ENCODE measurements at regions not wholly inside any gene's neighbourhood (a gene's known extent, or its start where the extent isn't known, plus 50 kb on each side); places are given as distances from the start of the nearest gene placed in this dataset.

DNA sequence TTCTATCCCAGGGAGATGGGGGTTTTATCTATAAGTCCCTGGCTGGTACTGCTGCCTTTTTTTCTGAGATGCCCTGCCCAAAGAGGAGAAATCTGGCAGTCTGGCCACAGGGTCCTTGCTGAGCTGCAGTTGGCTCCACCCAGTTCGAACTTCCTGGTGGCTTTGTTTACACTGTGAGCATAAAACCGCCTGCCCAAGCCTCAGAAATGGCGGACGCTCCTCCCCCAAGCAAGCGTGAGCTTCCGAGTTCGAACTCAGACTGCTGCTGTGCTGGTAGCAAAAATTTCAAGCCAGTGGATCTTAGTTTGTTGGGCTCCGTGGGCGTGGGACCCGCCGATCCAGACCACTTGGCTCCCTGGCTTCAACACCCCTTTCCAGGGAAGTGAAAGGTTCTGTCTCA, 126.8 kb upstream of the SUCLG2 start:
- ATAC-seq: no peak

DNA sequence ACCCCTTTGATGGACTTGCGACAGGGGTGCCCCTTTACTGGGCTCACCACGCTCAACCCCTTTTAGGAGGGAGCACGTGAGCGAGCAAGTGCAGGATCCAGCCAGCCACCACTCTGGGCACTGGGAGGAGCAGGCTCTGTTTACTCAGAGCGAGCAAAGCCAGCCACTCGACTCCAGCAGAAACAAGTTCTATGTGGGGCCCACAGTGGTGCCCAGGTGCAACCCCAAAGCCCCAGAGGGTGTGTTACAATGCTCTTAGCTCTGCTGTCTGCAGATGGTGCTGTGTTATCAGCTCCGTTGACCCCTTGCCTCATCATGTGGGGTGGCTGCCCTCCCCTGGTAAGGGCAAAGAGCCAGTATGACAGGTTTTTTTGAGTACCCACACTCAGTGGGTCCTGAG, 120.3 kb upstream of the SUCLG2 start:
- no peak for ATAC-seq

DNA sequence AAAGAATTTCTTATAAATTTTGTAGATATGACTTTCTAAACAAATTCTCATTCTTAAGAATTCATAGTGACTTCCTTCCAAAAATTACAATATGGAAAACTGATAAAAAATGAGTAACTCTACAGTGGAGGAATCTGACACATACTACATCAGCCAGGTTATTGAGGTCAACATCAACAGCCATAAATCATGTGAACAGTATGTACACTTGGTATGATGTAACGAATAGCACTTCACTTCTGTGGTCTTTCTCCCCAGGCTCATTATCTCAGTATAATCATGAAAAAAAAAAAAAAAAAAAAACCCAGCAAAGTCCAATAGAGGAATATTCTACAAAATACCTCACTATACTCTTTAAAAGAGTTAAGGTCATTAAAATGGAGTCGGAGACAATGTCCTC, 111.2 kb upstream of the SUCLG2 start:
- no peak for ATAC-seq

DNA sequence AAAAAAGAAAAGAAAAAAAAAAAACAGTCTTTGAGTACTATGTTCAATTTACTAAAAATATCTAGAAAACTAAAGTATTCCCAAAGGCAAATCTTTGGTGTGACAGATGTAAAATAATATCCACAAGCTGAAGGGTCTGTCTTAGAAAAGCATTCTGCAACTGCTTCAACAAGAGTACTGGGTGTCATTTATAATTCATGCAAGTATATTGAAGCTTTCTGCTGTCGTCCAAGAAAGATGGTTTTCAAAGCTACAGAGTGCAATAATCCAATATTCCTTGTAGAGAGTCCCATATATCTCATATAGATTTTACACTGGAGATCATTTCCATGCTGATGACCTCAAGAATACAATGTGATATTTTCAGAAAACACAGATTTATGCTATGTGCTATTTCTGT, 90.9 kb upstream of the SUCLG2 start:
- ATAC-seq: no peak

DNA sequence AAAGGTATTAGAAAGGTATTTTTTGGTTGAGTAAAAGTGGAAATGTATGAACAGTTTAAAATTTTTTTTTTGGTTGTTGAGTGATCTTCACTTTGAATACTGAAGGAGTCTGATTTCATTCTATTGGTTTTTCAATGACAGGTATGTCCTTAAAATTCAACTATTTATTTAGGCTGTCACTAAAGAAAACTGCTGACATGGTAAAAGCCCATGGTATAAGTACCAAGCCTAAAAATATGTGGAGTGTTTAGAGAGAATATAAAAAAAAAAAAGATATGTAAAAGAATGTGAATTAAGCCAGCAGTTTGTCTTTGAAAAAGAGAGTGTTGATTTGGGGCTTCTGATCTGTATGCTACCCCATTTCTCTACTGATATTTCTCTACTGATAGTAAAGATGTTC, 90.3 kb upstream of the SUCLG2 start:
- no peak for ATAC-seq

DNA sequence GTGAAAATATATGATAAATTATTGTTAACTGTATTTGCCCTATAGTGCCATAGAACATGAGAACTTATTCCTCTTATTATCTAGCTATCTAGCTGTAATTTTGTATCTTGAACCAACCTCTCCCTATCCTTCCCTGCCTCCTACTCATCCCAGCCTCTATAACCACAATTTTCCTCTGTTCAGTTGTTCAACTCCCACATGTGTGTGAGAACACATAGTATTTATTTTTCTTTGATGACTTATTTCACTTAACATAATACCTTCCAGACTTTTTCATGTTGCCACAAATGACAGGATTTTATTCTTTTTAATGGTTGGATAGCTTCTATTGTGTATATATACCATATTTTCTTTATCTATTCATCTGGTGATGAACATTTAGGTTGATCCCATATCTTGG, 85.4 kb upstream of the SUCLG2 start:
- no peak for ATAC-seq

DNA sequence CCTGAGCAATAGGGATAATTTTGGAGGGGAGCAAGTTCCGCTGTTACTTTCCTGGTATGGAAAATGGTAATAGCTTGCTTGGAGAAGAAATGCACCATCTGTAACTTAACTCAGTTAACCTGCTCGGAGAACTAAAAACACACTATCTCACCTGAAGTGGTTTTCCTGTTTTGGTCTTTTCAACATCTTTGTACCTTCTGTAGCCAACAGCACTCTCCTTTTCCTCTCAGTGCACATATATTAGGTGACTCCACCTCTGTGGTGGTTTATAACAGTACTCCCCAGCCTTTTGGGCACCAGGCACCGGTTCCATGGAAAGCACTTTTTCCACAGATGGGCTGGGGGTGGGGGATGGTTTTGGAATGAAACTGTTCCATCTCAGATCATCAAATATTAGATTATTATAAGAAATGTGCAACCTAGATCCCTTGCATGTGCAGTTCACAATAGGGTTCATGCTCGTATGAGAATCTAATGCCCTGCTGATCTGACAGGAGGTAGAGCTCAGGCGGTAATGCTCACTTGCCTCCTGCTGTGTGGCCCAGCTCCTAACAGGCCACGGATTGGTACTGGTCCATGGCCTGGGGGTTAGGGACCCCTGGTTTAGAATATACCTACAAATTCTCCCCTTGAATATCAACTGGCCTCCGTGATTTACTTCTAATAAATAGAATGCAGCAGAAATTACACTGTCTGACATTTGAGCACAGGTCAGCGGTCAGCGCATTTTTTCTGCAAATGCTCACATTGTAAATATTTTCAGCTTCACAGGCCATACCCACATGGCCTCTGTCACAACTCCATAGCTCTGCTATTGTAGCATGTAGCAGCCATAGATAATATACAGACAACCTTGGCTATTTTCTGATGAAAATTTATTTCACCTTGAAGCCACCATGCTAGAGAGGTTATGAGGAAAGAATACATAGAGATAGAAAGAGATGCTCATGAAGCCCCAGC, 83.8 kb upstream of the SUCLG2 start:
- no peak for ATAC-seq

DNA sequence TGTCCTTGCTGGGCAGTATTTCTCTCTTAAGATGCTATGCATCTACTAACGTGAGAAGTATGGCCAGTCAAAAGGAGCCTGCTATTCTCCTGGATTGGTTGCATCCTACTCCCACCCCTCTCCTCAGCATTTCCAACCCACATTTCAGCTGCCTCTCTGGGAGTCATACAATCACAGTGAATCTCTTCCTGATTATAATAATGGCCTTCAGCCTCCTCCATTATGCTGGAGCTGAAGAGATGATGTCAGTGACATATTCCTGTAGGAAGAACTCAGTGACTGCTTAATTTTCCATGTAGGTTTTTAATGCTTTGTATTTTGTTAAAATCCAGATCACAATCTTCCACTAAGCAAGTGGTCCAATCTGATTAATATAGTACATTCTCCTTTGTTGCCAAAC, 82.7 kb upstream of the SUCLG2 start:
- ATAC-seq: no peak

DNA sequence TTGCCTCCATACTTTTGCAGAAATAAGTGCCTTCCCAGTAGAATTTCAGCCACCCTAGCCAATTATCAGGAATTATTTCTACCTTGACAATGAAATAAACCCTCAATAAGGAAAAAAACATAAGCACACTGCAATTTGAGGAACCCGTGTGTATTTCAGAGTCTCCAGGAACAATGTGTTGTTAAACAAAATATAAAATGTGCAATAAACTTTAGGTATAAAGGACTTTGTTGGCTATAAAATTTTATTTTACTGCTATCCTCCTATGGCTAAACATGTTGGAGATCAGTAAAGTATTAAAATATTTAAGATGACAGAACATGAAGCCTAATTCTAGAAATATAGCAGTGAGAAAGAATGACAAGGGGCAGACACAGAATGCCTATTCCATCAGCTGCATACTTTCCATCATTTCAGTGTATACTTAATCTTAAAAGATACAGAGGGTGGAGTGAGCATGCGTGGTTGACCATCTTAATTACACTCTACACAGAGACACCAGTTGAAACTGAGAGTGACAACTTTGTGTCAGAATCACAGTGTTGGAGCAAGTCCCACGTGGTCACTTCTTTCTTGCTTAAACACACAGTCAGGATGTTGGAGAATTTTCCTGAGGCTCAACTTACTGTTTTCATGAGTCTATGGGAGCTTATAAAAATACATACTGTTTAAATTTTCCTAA, 79.0 kb upstream of the SUCLG2 start:
- no peak for ATAC-seq

DNA sequence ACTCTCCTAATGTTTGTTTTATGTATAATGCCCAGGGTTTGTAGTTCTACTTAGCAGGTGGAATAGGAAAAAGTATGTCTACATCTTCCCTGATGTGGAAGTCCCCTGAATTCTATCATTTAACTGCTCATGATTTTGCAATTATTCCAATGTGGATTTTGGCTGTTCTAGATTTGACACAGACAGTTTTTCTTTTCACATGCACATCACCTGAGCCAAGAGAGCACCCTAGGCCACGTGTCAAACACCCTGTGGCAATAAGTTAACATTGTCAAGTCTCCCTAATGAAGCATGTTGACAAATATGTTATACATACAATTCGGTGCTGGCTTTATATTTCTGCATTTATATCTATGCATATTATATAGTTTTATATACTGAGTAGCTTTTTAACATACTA, 70.0 kb upstream of the SUCLG2 start:
- no peak for ATAC-seq

DNA sequence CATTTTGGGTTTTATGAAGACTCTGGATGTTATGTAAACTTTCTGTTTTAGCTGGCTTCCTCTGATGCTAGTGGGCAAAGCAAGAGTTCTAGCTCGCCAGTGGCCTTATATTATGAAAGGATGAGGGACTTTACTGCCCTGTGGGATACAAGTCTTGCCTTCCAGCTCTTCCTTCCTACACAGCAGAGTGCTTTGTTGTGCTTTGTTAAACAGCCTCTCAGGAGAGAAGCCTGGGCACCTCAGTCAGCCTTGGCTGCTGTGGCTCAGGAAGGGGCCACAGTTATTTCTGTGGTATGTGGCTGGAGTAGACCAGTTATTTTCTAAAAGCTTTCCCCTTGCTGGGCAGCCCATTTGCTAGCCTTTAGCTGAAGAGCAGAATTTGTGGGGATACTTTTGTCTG, 69.5 kb upstream of the SUCLG2 start:
- ATAC-seq: no peak

DNA sequence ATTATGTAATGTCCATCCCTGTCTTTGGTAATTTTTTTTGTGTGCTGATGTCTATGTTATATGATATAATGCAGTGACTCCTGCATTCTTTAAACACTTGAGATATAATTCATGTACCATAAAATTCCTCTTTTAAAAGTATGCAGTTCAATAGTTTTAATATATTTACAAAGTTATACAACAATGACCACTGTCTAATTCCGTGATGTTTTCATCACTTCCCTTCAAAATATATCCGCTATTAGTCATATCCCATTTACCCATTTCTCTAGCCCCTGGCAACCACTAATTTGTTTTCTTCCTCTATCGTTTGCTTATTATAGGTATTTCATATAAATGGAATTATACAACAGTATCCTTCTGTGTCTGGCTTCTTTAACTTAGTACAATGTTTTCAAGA, 64.9 kb upstream of the SUCLG2 start:
- no peak for ATAC-seq

DNA sequence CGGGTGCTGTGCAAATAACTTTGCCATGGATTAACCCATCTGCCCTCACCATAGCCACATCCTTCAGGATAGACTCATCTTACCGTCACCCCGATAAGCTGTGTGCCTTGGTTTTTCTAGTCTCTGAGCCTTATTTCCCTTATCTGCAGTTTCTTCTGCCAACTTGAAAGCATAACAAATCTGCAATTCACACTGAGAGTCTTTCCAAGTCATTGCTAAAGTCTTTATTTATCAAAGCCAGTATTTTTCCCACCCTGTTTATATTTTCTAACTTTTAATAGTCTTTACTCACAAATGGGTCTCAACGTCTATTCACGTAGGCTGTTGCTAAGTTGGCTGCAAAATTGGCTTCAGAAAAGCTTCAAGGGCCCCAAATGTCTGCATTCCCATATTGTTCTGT, 61.6 kb upstream of the SUCLG2 start:
- no peak for ATAC-seq

DNA sequence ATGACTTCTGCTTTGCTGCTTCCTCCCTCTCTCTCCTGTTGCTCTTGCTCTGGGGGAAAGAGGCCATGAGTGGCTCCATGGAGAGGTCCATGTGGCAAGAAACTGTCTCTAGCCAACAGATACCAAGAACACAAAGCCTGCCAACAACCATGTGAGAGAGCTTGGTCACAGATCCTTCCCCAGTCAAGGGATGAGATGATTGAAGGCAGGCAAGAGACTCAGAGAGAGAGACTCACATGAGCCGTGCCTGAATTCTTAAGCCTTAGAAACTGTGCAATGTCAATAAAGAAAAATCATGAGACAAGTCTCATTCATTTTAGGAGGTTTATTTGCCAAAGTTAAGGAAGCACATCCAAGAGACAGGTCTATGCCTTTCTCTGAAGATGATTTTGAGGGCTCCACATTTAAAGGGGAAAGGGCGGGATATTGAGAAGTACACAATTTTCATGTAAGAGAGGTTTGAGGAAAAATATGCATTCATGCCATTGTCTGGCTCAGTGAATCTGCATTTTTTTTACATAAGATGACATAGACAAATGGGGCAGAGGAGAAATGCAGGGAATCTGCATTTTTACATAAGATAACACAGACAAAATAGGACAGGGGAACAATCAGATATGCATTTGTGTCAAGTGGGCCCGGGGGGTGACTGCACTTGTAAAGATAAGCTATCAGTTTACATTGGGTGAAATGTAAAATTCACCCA, 59.5 kb upstream of the SUCLG2 start:
- no peak for ATAC-seq

DNA sequence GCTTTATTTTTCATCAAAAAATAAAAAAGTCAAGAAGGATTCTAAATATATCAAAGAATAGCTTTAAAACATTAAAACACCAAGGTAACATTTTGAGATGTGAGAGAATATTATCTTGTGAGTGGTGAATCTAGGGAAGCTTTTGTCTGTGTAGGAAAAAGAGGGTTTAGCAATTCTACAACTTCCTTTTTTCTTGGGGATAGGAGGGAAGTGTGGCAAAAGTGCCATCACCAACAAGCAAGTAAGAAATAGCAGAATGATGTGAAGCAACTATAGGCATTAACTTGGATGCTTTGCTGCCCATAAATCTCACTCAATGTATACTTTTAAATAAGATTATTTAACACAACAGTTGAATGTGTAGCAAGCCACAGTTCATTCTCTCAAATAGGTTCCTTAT, 57.8 kb upstream of the SUCLG2 start:
- ATAC-seq: no peak

DNA sequence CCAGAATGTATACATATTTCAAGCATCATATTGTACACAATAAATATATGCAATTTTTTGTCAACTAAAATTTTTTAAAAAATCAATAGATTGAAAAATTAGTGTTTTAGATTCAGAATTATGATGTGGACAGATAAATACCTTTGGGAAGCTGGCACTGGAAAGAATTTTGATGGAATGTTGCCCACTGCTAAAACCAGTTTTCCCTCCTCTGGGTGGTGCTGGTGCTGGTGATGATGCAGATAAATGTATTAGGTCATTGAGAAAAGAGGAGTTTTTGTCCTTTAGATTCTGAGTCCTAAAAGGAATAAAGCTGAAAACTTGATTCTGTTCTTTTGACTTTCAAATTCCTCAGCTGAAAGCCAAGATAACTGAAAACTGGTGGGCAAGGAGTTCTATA, 56.0 kb upstream of the SUCLG2 start:
- no peak for ATAC-seq

DNA sequence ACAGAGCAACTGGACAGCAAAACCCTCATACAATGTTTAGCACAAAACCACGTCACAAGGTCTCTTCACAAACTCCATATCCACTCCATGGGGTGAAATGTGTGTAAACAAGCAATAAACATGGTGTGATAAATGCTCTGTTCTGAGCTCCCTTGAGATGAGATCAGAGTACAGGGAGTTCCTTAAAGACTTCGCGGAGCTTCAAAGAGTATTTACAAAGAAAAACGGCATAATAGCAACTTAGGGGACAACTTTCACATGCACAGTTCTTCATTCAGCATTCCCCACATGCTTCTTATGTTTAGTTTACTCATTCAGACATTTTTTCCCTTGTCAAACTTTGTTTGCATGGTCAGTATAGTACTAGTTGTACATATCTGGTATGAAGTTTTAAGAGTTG, 52.5 kb upstream of the SUCLG2 start:
- no peak for ATAC-seq

DNA sequence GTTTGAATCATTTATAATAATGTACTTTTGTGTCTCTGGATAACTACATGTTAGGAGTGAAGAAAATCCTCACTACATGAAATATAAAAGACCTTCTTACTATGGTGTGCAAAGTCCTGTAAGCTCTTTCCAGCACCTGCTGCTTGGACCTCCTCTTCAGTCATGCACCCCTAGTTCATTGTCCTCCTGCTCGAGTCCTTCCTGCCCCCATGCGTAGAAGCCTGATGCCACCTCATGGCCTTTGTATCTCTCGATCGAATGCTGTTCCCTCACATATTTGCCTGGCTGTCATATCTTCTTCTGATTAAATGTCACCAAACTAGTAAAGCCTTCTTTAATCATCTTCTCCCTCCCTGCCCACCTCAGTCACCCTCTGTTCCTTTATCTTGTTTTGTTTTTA, 49.9 kb upstream of the SUCLG2 start:
- no peak for ATAC-seq
